Right kidney (tissue), 1 donor: ENCODE measurements at regions not wholly inside any gene's neighbourhood (a gene's known extent, or its start where the extent isn't known, plus 50 kb on each side); places are given as distances from the start of the nearest gene placed in this dataset.
"Not testable (repeated sequence)": the region's sequence is repeated elsewhere in the genome, so short reads cannot be mapped to it uniquely, and the experiment has no call there.

Experiments used
- DNase-seq: peaks from one replicate; pipeline ENCODE4 v3.0.0-alpha.2; 2016

GRCh38 chr6:168192901-168193815 lies 114.1 kb upstream of the FRMD1 start:
- DNase-seq = no peak

GRCh38 chr6:168192195-168192900 lies 113.3 kb upstream of the FRMD1 start:
- no peak for DNase-seq

- DNase-seq = no peak
These were observed 111.8 kb upstream of the FRMD1 start for GRCh38 chr6:168190646-168191443.

- DNase-seq = no peak
These were observed 111.0 kb upstream of the FRMD1 start for GRCh38 chr6:168190014-168190405.

- no peak for DNase-seq
These were observed 110.4 kb upstream of the FRMD1 start for GRCh38 chr6:168189200-168190013.

GRCh38 chr6:168188369-168189199 lies 109.6 kb upstream of the FRMD1 start:
- DNase-seq = no peak

GRCh38 chr6:168186438-168186837 lies 107.4 kb upstream of the FRMD1 start:
- no peak for DNase-seq

GRCh38 chr6:168186018-168186417 lies 107.0 kb upstream of the FRMD1 start:
- not testable (repeated sequence) for DNase-seq

GRCh38 chr6:168184701-168185100 lies 105.7 kb upstream of the FRMD1 start:
- DNase-seq = no peak

- no peak for DNase-seq
These were observed 104.6 kb upstream of the FRMD1 start for GRCh38 chr6:168183613-168183970.

GRCh38 chr6:168182908-168183612 lies 104.0 kb upstream of the FRMD1 start:
- no peak for DNase-seq

- DNase-seq = no peak
These were observed 103.4 kb upstream of the FRMD1 start for GRCh38 chr6:168182366-168182765.

GRCh38 chr6:168181876-168182275 lies 102.9 kb upstream of the FRMD1 start:
- DNase-seq = no peak

GRCh38 chr6:168181316-168181715 lies 102.3 kb upstream of the FRMD1 start:
- no peak for DNase-seq

- DNase-seq = no peak
These were observed 101.6 kb upstream of the FRMD1 start for GRCh38 chr6:168180548-168181011.

GRCh38 chr6:168179702-168180382 lies 100.8 kb upstream of the FRMD1 start:
- no peak for DNase-seq

- no peak for DNase-seq
These were observed 100.1 kb upstream of the FRMD1 start for GRCh38 chr6:168179133-168179532.

- no peak for DNase-seq
These were observed 98.3 kb upstream of the FRMD1 start for GRCh38 chr6:168177103-168177891.
